HT1080 (cell line): ENCODE measurements at regions not wholly inside any gene's neighbourhood (a gene's known extent, or its start where the extent isn't known, plus 50 kb on each side); places are given as distances from the start of the nearest gene placed in this dataset.
"Not testable (repeated sequence)": the region's sequence is repeated elsewhere in the genome, so short reads cannot be mapped to it uniquely, and the experiment has no call there.

ENCODE experiments used
- DNase-seq: peaks from one replicate; pipeline ENCODE4 v3.0.0-alpha.2; 2015; ENCODE audit warnings: low read depth

DNA sequence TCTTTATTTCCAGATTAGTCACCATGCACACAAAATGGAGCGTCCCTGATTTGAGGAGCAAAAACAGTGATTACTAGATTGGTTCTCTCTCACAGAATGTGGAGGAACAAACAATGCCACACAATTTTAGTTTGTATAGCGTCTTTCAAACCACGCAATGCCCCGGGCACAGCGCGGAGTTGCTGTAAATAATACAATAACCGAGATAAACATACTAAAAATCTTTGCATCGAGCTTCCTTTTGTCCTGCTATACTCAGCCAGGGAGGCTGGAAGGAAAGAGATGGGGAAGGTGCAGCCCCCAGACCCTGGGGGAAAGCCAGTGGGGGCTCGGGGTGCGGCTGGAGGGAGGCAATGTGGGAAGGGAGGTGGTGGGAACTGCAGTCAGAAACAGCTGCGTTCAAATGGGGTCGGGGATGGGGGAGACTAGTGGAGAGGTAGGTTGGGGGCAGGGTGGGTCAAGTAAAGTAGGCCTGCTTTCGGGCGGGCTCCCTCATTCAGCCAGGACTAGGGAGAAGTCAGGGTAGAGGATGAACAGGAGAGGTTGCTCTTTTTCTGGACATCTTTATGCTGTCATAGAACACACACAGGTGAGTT, 366.3 kb downstream of the RPS6KC1 start:
- DNase-seq = no peak

DNA sequence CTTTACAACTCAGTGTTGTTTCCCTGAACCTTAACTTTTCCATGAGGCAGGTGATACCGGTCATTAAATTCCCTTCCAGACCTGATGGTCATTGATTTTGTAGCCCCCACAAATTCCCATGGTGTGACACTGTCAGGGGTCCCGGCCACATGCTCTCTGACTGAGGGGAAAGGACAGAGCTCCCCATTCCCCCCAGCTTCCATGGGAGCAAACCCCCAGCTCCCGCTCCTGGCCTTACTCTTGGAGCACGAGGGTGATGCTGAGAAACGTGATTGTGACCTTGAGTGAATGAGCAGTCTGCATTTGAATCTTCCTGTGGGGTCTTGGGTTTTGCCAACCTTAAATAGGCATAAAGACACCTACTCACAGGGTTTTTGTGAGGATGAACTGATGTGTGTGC, 366.8 kb downstream of the RPS6KC1 start:
- no peak for DNase-seq

- DNase-seq = no peak
Measured at GRCh38 chr1:213418268-213419071, 367.4 kb downstream of the RPS6KC1 start.

DNA sequence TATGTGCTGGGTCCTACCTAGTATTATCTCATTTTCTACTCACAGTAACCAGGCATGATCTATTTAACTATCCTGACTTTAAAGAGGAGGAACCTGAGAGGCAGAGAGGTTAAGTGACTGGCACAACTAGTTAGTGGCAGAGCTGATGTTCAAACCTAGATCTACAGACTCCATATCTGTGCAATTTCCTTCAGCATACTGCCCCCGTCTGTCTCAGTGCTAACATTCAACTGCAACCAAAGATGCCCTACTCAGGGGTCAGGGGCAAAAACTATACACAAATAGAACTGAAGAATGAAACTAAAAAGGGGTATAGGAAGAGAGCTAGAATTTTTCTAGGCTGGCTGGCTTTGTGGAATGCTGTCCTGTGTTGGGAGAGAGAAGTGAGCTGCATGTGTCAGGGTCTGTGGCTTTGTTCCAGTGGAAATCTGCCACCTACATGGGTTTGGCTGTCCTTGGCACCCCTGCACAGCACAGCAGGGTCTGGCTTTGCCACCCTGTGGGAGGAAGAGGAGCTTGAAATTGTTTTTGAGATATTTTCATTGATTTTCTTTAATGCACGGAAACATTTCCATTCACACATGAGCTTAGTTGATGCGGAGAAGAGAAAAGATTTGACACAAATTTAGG, 368.5 kb downstream of the RPS6KC1 start:
- DNase-seq = no peak

DNA sequence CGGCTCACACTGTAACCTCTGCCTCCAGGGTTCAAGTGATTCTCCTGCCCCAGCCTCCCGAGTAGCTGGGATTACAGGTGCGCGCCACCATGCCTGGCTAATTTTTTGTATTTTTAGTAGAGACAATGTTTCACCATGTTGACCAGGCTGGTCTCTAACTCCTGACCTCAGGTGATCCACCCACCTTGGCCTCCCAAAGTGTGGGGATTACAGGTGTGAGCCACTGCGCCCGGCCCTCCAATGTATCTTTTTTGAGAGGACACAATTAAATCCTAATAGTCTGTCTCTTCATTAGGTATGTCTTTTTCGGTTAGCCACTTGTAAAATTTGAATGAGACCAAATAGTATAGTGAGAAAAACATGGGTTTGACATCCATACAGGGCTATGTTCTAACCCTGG, 370.1 kb downstream of the RPS6KC1 start:
- DNase-seq = not testable (repeated sequence)

- DNase-seq = no peak
Measured at GRCh38 chr1:213423041-213423440, 372.0 kb downstream of the RPS6KC1 start.

GRCh38 chr1:213423605-213424004, 372.6 kb downstream of the RPS6KC1 start:
- DNase-seq = no peak

DNA sequence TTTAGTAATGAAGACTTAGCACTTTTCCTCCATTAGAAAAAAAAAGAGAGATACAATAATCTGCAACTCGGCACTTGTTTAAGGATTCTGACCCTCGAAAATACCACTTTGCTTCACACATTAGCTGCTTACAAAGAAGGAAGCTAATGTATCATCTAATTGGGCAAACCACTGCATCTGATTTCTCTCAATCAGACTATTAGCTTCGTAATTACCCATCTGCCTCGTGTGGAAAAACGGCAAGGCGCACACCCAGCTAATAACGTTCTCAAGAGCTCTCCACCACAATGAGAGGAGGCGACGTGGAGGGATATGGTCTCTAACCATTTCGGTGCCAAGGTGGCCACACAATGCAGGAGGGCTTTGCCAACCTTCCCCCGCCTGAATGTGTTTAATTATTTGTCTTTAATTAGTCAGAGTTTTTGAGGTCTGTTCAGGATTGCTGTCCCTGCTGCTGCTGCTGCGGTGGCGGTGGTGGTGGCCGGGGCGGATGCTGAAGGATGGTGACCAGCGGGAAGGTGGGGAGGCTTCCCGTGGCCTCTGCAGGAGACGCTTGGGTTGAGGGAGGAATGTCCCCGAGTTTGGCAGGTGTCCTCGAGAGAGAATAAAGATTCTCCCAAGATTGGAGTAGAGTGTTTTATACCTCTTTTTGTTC, 374.5 kb downstream of the RPS6KC1 start:
- DNase-seq = no peak

GRCh38 chr1:213429642-213430041, 378.6 kb downstream of the RPS6KC1 start:
- no peak for DNase-seq

DNA sequence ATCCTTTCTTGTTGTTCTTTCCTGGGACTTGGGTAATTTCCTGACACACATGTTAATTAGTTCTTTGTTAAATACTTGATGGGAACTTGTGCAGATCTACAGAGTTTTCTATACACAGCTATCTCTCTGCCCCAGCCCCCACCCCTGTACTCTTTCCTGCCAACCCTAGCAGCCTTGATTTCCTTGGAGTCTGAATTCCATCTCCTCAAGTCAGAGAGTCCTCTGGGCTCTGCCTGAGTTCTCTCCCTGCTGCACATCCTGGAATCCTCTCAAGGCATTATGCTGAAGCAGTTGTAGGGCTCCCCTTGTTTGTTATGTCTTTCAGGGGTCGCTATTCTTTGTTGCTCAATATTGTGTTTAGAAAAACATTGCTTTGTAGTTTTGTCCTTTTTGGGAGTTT, 384.7 kb downstream of the RPS6KC1 start:
- DNase-seq = no peak

DNA sequence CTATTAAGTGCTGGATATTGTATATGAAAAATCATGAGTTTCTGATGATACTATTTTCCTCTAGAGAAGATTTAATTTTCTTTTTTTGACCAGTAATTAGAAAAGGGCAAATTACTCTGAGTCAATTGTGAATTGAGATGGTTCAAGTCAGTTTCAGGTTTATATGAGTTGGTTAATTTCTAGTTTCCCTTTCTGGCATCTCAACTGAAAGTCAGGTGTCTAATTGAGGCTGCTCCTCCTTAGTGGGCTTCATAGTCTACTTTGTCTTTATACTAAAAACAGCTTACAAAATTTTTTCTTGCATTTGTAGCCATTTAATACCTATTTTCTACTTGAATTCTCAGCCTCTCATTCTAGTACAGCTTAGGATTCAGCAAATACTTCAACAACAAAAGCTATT, 387.3 kb downstream of the RPS6KC1 start:
- DNase-seq = no peak

DNA sequence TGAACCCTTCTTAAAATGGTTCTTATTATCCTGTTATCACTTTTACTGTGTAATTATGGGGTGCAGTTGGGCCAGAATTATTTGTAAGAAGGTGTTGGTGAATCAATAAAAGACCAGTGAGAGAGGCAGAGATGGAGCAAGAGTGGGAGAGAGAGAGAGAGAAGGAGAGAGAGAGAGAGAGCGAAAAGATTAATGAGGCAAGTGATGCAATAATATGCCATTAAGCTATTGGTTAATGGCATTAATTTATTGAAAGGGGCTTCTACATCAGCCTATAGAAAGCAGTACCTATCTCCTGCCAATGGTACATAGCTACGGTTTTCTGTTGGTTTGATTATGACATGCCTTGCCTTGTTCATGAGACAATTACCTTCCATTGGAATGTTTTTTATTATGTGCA, 388.7 kb downstream of the RPS6KC1 start:
- DNase-seq = no peak

GRCh38 chr1:213440766-213441165, 389.7 kb downstream of the RPS6KC1 start:
- DNase-seq = no peak

GRCh38 chr1:213443415-213443814, 392.4 kb downstream of the RPS6KC1 start:
- no peak for DNase-seq

DNA sequence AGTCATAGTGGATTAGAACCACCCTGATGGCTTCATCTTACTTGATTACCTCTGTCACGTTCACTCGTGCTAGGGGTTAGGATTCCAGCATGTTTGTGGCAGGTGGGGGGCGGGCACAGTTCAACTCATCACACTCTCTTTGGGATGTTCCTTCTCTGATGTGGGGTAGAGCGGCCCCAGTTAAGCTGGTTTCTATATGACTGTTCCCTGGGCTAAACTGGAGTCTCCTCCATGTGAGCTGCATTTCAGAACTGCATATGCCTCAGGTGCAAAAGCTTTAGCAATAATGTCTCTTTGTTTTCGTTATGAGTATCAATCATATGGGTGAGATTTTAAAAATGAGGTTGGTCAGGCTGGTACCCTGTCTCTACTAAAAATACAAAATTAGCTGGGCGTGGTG, 393.2 kb downstream of the RPS6KC1 start:
- DNase-seq = no peak

DNA sequence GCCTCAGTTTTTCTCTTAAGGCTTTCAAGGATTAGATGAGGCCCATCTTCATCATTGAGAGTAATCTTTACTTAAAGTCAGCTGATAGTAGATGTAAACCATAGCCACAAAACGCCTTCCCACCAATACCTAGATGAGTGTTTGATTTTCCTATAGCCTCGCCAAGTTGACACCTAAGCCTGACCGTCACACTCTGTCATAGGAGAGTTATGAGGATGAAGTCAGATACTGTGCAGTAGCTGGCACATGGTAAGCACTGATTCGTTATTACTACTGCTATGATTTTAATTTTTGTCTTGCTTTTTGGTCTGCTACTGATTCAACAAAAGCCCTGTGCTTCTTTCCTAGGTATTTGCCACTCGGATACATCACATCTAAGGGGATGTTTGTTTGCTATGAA, 395.5 kb downstream of the RPS6KC1 start:
- no peak for DNase-seq

- DNase-seq = no peak
Measured at GRCh38 chr1:213448360-213448759, 397.3 kb downstream of the RPS6KC1 start.

GRCh38 chr1:213448776-213449175, 397.7 kb downstream of the RPS6KC1 start:
- DNase-seq = no peak

GRCh38 chr1:213452501-213452900, 401.5 kb downstream of the RPS6KC1 start:
- no peak for DNase-seq

- no peak for DNase-seq
Measured at GRCh38 chr1:213457186-213457585, 406.1 kb downstream of the RPS6KC1 start.

DNA sequence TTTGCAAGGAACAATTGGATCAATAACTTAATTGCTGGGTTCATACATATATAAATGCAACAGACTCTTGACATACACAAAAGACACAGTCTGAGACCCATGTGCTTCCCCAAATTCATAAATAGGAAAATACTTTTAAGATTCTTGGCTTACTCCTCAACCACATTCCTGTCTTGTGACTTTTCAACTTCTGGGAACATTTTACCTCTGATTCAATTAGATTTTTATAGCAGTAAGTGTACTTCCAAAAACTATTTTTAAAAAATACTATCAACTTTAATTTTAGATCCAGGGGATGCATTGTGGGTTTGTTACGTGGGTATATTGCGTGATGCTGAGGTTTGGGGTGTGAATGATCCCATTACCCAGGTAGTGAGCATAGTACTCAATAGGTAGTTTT, 406.7 kb downstream of the RPS6KC1 start:
- DNase-seq = no peak

GRCh38 chr1:213462374-213462773, 411.3 kb downstream of the RPS6KC1 start:
- not testable (repeated sequence) for DNase-seq
